ENCODE measurements at regions not wholly inside any gene's neighbourhood (a gene's known extent, or its start where the extent isn't known, plus 50 kb on each side); places are given as distances from the start of the nearest gene placed in this dataset.
A peak's percentile ranks its signal among the peaks of the same experiment; 100 is the strongest.
"Not testable (repeated sequence)": the region's sequence is repeated elsewhere in the genome, so short reads cannot be mapped to it uniquely, and the experiment has no call there.

DNA sequence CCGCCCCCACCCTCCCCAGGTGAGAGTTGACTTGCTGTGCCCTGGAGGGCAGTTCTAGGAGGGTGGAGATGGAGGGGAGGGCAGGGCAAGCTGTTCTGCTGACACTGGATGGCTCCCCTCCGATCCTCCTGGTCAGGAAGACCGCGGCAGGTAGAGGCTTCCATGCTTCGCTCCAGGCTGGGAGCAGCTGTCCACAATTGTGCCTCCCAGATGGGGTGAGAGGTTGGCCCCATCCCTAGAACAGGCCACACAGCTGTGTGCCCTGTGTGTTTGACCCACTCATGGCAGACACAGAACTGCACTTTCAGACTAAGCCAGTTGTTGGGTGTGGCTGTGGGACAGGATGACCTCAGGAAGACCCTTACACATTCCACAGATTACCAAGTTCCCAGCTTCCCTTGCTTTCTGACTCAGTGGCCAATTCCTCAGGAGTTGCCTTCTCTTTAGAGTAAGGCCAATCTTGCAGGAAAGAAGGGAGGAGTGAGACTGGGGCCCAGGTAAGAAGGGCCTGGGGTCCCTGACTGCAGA lies 72.1 kb upstream of the HSPA9 start:
- no peak for DNase-seq

DNA sequence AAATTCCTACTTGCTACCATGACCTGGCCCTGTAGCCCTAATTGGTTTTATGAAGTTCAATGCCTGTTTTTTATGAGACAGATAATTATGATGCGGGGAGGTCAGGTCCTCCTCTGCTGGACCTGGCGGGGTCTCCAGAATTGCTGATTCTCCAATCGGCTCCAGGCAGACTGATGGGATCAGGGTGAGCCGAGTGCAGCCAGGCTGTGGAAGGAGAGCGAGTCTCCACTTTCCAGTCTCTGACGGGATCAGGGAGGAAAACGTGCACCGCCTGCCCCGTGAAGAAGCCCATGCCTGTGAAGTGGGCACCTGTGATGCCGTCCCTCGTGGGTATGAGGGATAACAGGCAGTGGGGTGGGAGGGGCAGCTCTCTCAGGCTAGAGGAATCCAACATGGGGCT lies 71.5 kb upstream of the HSPA9 start:
- DNase-seq, result no peak

DNA sequence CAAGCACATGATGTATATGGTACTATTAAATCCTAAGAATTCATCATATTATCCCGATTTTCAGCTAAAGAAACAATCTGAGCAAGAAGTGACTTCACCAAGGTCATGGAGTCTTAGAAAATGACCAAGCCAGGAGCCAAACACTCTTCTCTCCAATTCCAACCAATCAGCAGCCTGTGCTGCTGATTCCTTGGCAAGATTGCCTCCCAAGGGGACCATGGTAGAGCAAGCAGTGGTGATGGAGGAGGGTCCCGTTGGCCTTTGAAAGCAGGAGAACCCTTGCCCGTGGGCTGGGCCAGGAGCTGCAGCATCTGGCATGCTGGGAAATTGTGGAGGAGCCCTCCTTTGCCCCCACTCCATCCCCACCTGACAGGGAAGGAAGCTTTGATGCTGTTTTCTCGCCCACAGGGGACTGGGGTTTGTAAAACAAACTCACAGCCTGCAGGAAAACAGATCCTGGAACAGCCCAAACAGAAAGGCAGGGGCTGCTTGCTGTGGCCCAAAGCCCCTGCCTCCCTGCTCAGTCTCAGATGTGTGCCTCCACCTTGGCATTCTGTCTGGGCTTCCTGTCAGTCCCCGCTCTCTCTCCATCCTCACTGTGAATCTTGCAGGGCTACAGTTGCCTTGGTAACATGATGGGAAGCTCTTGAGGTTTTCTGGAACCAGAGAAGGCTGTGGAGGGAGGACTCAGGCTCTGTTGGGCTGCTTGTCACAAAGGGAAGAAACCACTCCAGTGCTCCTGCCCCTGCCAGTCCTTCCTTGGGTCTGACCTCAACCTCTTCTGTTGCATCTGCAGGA lies 70.8 kb upstream of the HSPA9 start:
- DNase-seq, result no peak

- no peak for DNase-seq
These were observed 68.0 kb upstream of the HSPA9 start for GRCh38 chr5:138643040-138643791.

DNA sequence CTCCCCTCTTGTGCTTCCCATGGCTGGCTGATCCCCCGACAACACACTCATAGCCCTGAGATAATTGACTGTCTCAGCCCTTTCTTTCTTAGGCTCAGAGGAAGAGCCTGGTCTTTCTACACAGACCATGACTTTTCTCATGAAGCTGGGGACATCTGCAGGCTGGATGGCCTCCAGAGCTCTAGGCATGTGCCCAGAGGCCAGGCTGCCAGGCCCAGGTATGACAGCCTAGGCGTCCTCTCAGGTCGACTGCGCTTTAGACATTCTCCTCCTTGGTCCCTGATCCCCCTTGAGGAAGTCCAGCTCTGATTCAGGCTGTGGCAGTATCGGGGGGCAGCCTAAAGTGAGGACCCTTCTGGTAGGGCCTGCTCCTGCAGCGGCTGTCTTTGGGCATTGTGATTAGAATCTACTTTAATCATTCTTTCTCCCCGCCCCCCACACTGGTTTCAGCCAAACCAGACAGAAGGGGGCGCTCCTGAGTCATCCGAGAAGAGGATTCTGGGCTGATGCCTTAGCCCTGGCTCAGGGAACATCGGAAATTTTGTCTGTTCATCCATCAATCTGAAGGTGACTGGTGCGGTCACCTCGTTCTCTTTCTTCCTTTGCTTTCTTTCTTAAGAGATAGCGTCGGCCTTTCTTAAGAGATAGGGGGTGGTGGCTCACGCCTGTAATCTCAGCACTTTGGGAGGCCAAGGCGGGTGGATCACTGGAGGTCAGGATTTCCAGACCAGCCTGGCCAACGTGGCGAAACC lies 66.5 kb upstream of the HSPA9 start:
- DNase-seq, result no peak

DNA sequence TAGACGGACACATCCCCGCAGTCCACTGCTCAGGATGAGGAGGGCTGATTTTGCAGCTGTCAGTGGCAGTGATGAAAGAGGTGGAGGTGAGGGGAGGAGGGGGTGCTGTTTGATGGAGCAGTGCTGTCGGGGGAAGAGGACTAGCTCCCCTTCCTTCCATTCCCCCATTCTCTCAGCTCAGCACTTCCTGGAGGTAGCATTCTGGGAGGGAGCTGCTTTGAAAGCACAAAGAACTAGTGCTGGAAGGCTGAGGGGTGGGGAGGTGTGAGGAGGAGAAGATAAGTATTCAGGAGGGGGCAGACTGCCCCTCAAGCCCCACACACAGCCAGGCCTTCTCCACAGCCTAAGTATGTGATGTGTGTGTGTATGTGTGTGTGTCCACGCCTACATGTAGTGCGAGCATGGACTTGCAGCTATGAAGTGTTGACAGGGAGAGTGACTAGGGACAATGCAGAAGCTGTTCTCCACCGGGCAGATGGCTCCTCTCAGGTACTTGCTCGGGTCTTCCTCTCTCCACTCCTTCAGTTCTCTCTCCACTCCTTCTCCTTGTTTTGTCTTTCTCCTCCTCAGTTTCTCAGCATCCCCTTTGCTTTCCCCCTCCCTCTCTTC lies 65.5 kb upstream of the HSPA9 start:
- DNase-seq, result no peak

DNA sequence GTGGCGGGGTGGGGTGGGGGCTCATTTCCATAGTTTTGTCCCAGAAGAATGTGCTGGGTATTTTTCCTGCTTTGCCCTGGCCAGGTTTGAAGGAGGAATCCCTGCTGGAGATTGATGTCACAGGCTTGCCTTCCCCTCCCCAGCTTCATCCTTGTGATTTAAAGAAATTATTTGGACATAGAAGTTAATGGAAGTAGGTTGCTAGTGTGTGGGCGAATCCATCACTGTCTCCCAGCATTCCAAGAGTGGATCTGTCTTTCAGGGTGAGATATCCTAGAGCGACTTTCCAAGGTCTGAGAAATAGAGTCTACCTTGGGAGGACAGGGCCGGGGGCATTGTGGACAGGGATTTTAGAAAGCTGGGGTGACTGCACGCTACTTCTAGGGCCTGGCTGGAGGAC lies 64.9 kb upstream of the HSPA9 start:
- no peak for DNase-seq

- no peak for DNase-seq
These were observed 64.1 kb upstream of the HSPA9 start for GRCh38 chr5:138639326-138639725.

- DNase-seq, result no peak
These were observed 62.1 kb upstream of the HSPA9 start for GRCh38 chr5:138637256-138637655.

- DNase-seq, result peak; percentile 29
These were observed 61.3 kb upstream of the HSPA9 start for GRCh38 chr5:138636398-138636944.

GRCh38 chr5:138635708-138636107 lies 60.5 kb upstream of the HSPA9 start:
- DNase-seq, result no peak

- no peak for DNase-seq
These were observed 60.1 kb upstream of the HSPA9 start for GRCh38 chr5:138635265-138635664.

GRCh38 chr5:138634804-138635203 lies 59.6 kb upstream of the HSPA9 start:
- DNase-seq, result not testable (repeated sequence)

- DNase-seq, result no peak
These were observed 57.8 kb upstream of the HSPA9 start for GRCh38 chr5:138632900-138633489.

DNA sequence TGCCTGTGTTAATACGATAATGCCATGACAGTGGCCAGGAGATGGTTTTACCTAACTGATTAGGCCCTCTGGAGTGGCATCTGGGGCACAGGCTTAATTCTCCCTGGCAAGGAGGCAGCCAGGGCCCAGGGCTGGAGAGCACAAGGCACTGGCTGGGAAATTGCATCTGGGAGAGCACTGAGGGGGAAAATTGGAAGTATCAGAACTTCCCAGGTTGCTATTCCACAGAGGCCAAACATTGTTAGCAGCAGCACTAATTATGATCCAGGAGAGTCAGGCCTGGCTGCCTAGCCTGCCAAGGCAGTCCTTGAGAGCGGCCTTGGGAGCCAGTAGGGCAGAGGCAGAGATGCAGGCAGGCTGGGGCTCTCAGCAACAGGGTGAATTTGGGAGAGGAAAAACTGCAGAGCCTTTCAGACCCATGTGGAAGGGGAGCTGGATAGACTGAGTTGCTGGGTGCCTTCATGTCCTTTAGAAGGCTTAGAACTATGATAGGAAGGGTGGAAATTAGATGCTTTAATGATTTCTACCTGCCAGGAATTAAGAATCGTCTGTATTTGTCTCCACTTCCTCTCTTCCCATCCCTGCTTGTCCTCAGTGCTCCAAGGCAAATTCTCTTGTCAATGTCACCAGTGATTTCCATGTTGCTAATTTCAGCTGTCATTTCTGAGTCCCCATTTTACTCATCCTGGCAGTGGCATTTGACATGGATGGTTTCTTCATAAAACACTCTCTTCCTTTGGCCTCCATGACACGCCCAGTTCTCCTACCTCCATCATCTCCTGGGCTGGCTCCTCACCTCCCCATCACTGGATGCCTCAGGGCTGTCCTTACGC lies 56.1 kb upstream of the HSPA9 start:
- no peak for DNase-seq

DNA sequence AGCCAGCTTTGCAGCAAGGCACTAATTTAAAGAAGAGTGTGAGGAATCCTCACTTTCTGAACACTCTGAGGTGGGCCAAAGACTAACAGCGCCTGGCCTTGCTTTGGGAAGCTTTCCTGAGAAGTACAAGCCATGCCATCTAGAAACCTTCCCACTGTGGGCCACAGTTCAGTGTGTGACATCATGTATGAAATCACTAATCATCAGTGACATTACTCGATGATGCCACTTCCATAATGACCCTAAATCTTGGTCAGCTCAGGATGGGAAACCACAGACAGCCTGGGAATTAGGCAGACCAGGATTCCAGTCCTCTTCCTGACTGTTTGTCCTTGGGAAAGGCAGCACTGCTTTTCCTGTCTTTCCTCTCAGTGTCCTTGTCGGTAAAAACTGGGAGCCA lies 54.2 kb upstream of the HSPA9 start:
- DNase-seq, result no peak

GRCh38 chr5:138626333-138626944 lies 51.2 kb upstream of the HSPA9 start:
- DNase-seq, result no peak

- DNase-seq, result no peak
These were observed 49.9 kb upstream of the HSPA9 start for GRCh38 chr5:138625134-138625533.

All from NCI-H1417 treated with DMSO at 0.1 percent for 48 hours (cell line).